ENCODE measurements at regions not wholly inside any gene's neighbourhood (a gene's known extent, or its start where the extent isn't known, plus 50 kb on each side); places are given as distances from the start of the nearest gene placed in this dataset.
"Not testable (repeated sequence)": the region's sequence is repeated elsewhere in the genome, so short reads cannot be mapped to it uniquely, and the experiment has no call there.

DNA sequence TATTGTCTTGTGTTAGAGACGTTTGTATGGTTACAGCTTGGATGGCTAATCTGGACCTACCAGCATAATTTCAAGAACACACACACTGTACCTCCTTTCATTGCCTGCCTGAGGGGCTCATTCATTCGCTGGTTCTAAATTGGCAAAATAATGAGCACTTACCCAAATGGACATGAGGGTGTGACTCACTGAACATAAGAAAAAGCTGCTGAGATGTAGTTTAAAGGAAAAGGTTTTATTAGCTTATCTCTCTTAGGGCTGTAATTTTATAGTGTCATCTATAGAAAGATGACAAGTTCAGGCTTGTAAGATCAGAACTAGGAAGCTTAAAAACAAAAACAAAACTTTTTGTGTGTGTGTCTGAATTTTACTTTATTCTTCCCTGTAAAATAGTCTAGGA, 120.7 kb upstream of the WNT7A start:
- H3K9me3 Mint-ChIP-seq: peaks cover 2 to 16% (median 7%) of the 10 kb centered on the region in 11 donors
- Histone ChIP-seq H3K4me3 (ENCODE audit: low read length) (no peak overlapping the region), H3K4me1 (ENCODE audit: control insufficient read depth in 2 of 2, insufficient read depth in 2 of 2, low read length in 2 of 2) (no peaks in the 10 kb centered on the region), H3K27ac (ENCODE audit: low read depth, low read length) (no peak overlapping the region), H3K36me3 (ENCODE audit: control insufficient read depth in 2 of 3, insufficient read depth in 3 of 3, low read length in 3 of 3) (no peaks in the 10 kb centered on the region), H3K9me3 (ENCODE audit: control insufficient read depth in 2 of 3, low read length in 3 of 3) (no peaks in the 10 kb centered on the region), H3K27me3 (ENCODE audit: control insufficient read depth in 2 of 2, insufficient read depth in 2 of 2, low read length in 2 of 2) (no peaks in the 10 kb centered on the region)
- no peak overlapping the region for H3K4me3 Mint-ChIP-seq
- ChIA-PET POLR2A (no interaction called here), CTCF (no interaction called here)
- DNase-seq (no peak), ATAC-seq (no peak)
- H3K36me3 Mint-ChIP-seq: peaks cover 0 to 9% (median 5%) of the 10 kb centered on the region in 5 donors
- intact Hi-C loops (cut with micrococcal nuclease): no loop called here
- H3K27ac Mint-ChIP-seq: no peak overlapping the region
- no peaks in the 10 kb centered on the region for H3K4me1 Mint-ChIP-seq
- H3K27me3 Mint-ChIP-seq: peaks cover 0 to 29% (median 18%) of the 10 kb centered on the region in 5 donors

DNA sequence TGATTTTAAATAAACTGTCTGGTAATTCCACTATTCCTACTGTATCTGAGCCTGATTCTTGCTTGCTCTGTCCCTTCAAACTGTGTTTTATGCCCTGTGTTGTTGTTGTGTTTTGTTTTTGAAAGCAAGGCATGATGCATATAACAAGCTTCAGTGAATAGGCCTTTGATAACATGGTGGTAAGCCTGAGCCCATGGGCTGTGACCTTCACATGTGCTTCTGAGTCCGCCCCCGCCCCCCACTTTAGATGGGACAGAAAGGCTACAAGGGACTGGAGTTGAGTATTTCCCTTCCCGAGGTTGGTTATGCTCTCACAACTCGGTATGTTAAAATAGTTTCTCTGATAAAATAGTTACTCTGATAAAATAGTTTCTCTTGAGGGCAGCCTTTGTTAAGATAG, 119.0 kb upstream of the WNT7A start:
- DNase-seq (no peak), ATAC-seq (no peak)
- CTCF ChIA-PET: no interaction called here
- no peak overlapping the region for H3K27ac ChIP-seq (ENCODE audit: low read depth, low read length)
- Mint-ChIP-seq H3K36me3 (peaks cover 0 to 10% (median 6%) of the 10 kb centered on the region in 5 donors), H3K4me1 (no peaks in the 10 kb centered on the region), H3K4me3 (no peak overlapping the region), H3K27me3 (peaks cover 0 to 26% (median 20%) of the 10 kb centered on the region in 5 donors), H3K27ac (no peak overlapping the region), H3K9me3 (peaks cover 4 to 26% (median 16%) of the 10 kb centered on the region in 11 donors)
- intact Hi-C loops (cut with micrococcal nuclease): no loop called here
- H3K4me3 ChIP-seq (ENCODE audit: low read length): no peak overlapping the region
- H3K36me3 ChIP-seq (ENCODE audit: control insufficient read depth in 2 of 3, insufficient read depth in 3 of 3, low read length in 3 of 3): no peaks in the 10 kb centered on the region
- H3K27me3 ChIP-seq (ENCODE audit: control insufficient read depth in 2 of 2, insufficient read depth in 2 of 2, low read length in 2 of 2): no peaks in the 10 kb centered on the region
- POLR2A ChIA-PET: no interaction called here
- no peaks in the 10 kb centered on the region for H3K9me3 ChIP-seq (ENCODE audit: control insufficient read depth in 2 of 3, low read length in 3 of 3)
- H3K4me1 ChIP-seq (ENCODE audit: control insufficient read depth in 2 of 2, insufficient read depth in 2 of 2, low read length in 2 of 2): no peaks in the 10 kb centered on the region

DNA sequence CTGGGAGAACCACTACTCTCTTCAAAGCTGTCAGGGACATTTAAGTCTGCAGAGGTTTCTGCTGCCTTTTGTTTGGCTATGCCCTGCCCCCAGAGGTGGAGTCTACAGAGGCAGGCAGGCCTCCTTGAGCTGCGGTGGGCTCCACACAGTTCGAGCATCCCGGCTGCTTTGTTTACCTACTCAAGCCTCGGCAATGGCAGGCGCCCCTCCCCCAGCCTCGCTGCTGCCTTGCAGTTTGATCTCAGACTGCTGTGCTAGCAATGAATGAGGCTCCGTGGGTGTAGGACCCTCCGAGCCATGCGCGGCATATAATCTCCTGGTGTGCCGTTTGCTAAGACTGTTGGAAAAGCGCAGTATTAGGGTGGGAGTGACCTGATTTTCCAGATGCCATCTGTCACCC, 115.3 kb upstream of the WNT7A start:
- H3K9me3 ChIP-seq (ENCODE audit: control insufficient read depth in 2 of 3, low read length in 3 of 3); H3K27ac Mint-ChIP-seq; H3K4me1 ChIP-seq (ENCODE audit: control insufficient read depth in 2 of 2, insufficient read depth in 2 of 2, low read length in 2 of 2); H3K36me3 Mint-ChIP-seq; H3K4me3 Mint-ChIP-seq; ATAC-seq; CTCF ChIA-PET; H3K27ac ChIP-seq (ENCODE audit: low read depth, low read length); H3K27me3 ChIP-seq (ENCODE audit: control insufficient read depth in 2 of 2, insufficient read depth in 2 of 2, low read length in 2 of 2); POLR2A ChIA-PET; H3K4me1 Mint-ChIP-seq; H3K36me3 ChIP-seq (ENCODE audit: control insufficient read depth in 2 of 3, insufficient read depth in 3 of 3, low read length in 3 of 3); DNase-seq; intact Hi-C loops (cut with micrococcal nuclease); H3K4me3 ChIP-seq (ENCODE audit: low read length): not testable (repeated sequence)
- Mint-ChIP-seq H3K9me3 (peaks cover 5 to 33% (median 19%) of the 10 kb centered on the region in 11 donors), H3K27me3 (peaks cover 0 to 24% (median 18%) of the 10 kb centered on the region in 5 donors)

DNA sequence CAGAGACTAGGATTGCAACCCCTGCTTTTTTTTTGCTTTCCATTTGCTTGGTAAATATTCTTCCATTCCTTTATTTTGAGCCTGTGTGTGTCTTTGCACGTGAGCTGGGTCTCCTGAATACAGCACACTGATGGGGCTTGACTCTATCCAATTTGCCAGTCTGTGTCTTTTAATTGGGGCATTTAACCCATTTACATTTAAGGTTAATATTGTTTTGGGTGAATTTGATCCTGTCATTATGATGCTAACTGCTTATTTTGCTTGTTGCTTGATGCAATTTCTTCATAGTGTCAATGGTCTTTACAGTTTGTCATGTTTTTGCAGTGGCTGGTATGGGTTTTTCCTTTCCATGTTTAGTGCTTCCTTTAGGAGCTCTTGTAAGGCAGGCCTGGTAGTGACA, 109.1 kb upstream of the WNT7A start:
- Mint-ChIP-seq H3K36me3 (peaks cover 0 to 16% (median 0%) of the 10 kb centered on the region in 5 donors), H3K27me3 (peaks cover 0 to 27% (median 7%) of the 10 kb centered on the region in 5 donors), H3K9me3 (peaks cover 12 to 66% (median 29%) of the 10 kb centered on the region in 11 donors)
- DNase-seq; H3K36me3 ChIP-seq (ENCODE audit: control insufficient read depth in 2 of 3, insufficient read depth in 3 of 3, low read length in 3 of 3); ATAC-seq; H3K4me3 Mint-ChIP-seq; H3K9me3 ChIP-seq (ENCODE audit: control insufficient read depth in 2 of 3, low read length in 3 of 3); H3K27ac ChIP-seq (ENCODE audit: low read depth, low read length); H3K4me1 Mint-ChIP-seq; H3K4me1 ChIP-seq (ENCODE audit: control insufficient read depth in 2 of 2, insufficient read depth in 2 of 2, low read length in 2 of 2); intact Hi-C loops (cut with micrococcal nuclease); H3K27me3 ChIP-seq (ENCODE audit: control insufficient read depth in 2 of 2, insufficient read depth in 2 of 2, low read length in 2 of 2); H3K27ac Mint-ChIP-seq; H3K4me3 ChIP-seq (ENCODE audit: low read length); POLR2A ChIA-PET: not testable (repeated sequence)
- CTCF ChIA-PET: interaction anchor here (1.3 kb wide), 1 partner anchor 10 kb away, joined by 3 read pairs; no protein-coding TSS in a partner anchor

DNA sequence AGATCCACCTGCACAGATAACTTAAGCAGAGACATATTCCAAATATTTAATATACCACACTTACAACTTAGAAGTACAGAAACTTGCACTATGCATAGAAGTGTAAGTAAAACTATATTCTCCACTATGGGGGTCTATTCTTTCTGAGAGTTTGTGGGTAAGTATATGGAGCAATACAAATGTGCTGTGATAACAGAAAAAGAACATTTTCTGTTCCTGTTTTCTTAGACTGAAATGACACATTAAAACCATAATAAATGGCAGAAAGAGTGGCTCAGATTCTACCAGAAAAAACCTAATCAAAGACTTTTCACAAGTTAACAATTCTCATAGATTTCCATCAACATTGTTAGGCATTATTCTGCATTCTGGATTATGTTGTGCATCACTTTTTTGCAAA, 96.6 kb upstream of the WNT7A start:
- ATAC-seq (no peak), DNase-seq (no peak)
- POLR2A ChIA-PET: no interaction called here
- no peak overlapping the region for H3K4me3 Mint-ChIP-seq
- no peak overlapping the region for H3K27ac Mint-ChIP-seq
- peaks cover 0 to 11% (median 5%) of the 10 kb centered on the region in 5 donors for H3K27me3 Mint-ChIP-seq
- peaks cover 13 to 55% (median 33%) of the 10 kb centered on the region in 11 donors for H3K9me3 Mint-ChIP-seq
- H3K4me3 ChIP-seq (ENCODE audit: low read length): no peak overlapping the region
- no peaks in the 10 kb centered on the region for H3K27me3 ChIP-seq (ENCODE audit: control insufficient read depth in 2 of 2, insufficient read depth in 2 of 2, low read length in 2 of 2)
- CTCF ChIA-PET: no interaction called here
- peaks cover 0 to 15% (median 8%) of the 10 kb centered on the region in 5 donors for H3K36me3 Mint-ChIP-seq
- H3K9me3 ChIP-seq (ENCODE audit: control insufficient read depth in 2 of 3, low read length in 3 of 3): peaks cover 0 to 15% (median 0%) of the 10 kb centered on the region in 3 experiments
- no peaks in the 10 kb centered on the region for H3K4me1 Mint-ChIP-seq
- intact Hi-C loops (cut with micrococcal nuclease): no loop called here
- H3K36me3 ChIP-seq (ENCODE audit: control insufficient read depth in 2 of 3, insufficient read depth in 3 of 3, low read length in 3 of 3): no peaks in the 10 kb centered on the region
- no peaks in the 10 kb centered on the region for H3K4me1 ChIP-seq (ENCODE audit: control insufficient read depth in 2 of 2, insufficient read depth in 2 of 2, low read length in 2 of 2)
- no peak overlapping the region for H3K27ac ChIP-seq (ENCODE audit: low read depth, low read length)

DNA sequence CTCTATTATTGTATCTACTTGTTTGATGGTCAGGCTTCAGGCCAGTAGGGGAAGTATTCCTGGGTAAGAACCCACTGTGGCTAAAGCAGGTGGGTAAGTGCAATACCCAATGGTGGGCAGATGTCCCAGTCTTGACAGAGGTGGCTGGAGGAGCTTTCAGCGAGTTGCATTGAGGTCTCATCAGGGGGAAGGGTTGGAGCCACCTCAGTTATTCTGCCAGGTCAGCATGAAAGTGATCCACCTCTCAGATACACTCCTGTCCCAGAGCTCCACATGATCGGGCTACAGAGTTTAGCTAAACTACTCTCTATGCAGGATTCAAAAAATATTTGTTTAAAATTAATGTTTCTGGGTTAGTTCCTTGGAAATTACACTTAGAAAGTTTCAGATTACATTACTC, 95.8 kb upstream of the WNT7A start:
- CTCF ChIA-PET: no interaction called here
- peaks cover 0 to 15% (median 0%) of the 10 kb centered on the region in 3 experiments for H3K9me3 ChIP-seq (ENCODE audit: control insufficient read depth in 2 of 3, low read length in 3 of 3)
- no peak overlapping the region for H3K4me3 ChIP-seq (ENCODE audit: low read length)
- no peaks in the 10 kb centered on the region for H3K4me1 ChIP-seq (ENCODE audit: control insufficient read depth in 2 of 2, insufficient read depth in 2 of 2, low read length in 2 of 2)
- no peak for DNase-seq
- H3K9me3 Mint-ChIP-seq: peaks cover 13 to 63% (median 37%) of the 10 kb centered on the region in 11 donors
- no peak for ATAC-seq
- H3K4me3 Mint-ChIP-seq: no peak overlapping the region
- no peak overlapping the region for H3K27ac Mint-ChIP-seq
- H3K36me3 ChIP-seq (ENCODE audit: control insufficient read depth in 2 of 3, insufficient read depth in 3 of 3, low read length in 3 of 3): no peaks in the 10 kb centered on the region
- H3K27ac ChIP-seq (ENCODE audit: low read depth, low read length): no peak overlapping the region
- H3K4me1 Mint-ChIP-seq: no peaks in the 10 kb centered on the region
- no peaks in the 10 kb centered on the region for H3K27me3 ChIP-seq (ENCODE audit: control insufficient read depth in 2 of 2, insufficient read depth in 2 of 2, low read length in 2 of 2)
- POLR2A ChIA-PET: no interaction called here
- peaks cover 0 to 13% (median 11%) of the 10 kb centered on the region in 5 donors for H3K27me3 Mint-ChIP-seq
- peaks cover 0 to 15% (median 8%) of the 10 kb centered on the region in 5 donors for H3K36me3 Mint-ChIP-seq
- intact Hi-C loops (cut with micrococcal nuclease): no loop called here

DNA sequence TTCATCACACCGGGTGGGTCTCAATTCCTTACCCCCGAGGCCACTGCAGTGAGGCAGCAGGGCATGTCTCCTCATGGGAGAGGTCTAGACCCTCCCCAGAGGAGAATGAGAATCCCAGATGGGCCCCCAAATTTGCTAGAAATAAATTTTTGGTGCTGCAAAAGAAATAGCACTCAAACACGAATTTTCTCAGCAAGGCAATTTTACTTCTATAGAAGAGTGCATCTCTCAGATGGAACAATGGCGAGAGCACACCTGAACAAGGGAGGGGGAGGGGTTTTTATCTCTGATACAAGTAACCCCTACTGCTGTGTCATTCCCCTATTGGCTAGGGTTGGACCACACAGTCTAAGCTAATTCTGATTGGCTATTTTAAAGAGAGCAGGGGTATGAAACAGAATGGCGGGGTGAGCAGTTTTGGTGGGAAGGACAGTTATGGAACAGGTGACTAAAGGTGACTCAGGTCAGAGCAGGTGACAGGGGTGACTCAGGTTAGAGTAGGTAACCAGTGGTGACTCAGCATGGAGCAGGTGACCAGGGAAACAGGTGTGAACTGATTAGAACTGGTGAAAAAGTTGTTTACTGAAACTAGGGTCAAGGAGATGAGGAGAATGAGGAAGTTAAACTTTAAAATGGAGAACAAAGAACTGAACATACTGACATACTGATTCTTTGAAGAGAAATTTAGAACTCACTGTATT, 93.0 kb upstream of the WNT7A start:
- ATAC-seq (no peak), DNase-seq (no peak)
- intact Hi-C loops (cut with micrococcal nuclease): no loop called here
- no peaks in the 10 kb centered on the region for H3K27me3 ChIP-seq (ENCODE audit: control insufficient read depth in 2 of 2, insufficient read depth in 2 of 2, low read length in 2 of 2)
- Mint-ChIP-seq H3K27me3 (peaks cover 0 to 17% (median 10%) of the 10 kb centered on the region in 5 donors), H3K36me3 (peaks cover 0 to 18% (median 5%) of the 10 kb centered on the region in 5 donors), H3K4me1 (no peaks in the 10 kb centered on the region), H3K27ac (no peak overlapping the region), H3K4me3 (no peak overlapping the region), H3K9me3 (peaks cover 14 to 66% (median 37%) of the 10 kb centered on the region in 11 donors)
- peaks cover 0 to 15% (median 0%) of the 10 kb centered on the region in 3 experiments for H3K9me3 ChIP-seq (ENCODE audit: control insufficient read depth in 2 of 3, low read length in 3 of 3)
- H3K4me1 ChIP-seq (ENCODE audit: control insufficient read depth in 2 of 2, insufficient read depth in 2 of 2, low read length in 2 of 2): no peaks in the 10 kb centered on the region
- H3K27ac ChIP-seq (ENCODE audit: low read depth, low read length): no peak overlapping the region
- no peak overlapping the region for H3K4me3 ChIP-seq (ENCODE audit: low read length)
- CTCF ChIA-PET: no interaction called here
- no peaks in the 10 kb centered on the region for H3K36me3 ChIP-seq (ENCODE audit: control insufficient read depth in 2 of 3, insufficient read depth in 3 of 3, low read length in 3 of 3)
- POLR2A ChIA-PET: no interaction called here
